PFSK-1 (cell line): ENCODE measurements at regions not wholly inside any gene's neighbourhood (a gene's known extent, or its start where the extent isn't known, plus 50 kb on each side); places are given as distances from the start of the nearest gene placed in this dataset.

Experiments
- FOXP2 ChIP-seq: optimal IDR thresholded peaks from 2 replicates; pipeline ENCODE3; 2011; ENCODE audit warnings: borderline replicate concordance, control low read depth, inconsistent platforms; ENCODE audit not compliant: insufficient read depth; ENCODE audit errors: extremely low read length, extremely low read depth
- POLR2AphosphoS5 ChIP-seq: IDR thresholded peaks from 2 replicates; pipeline ENCODE4 v1.6.1; 2012; ENCODE audit warnings: low read depth, mild to moderate bottlenecking, control low read depth, low read length, moderate library complexity
- REST ChIP-seq, 2 experiments: IDR thresholded peaks; 2 replicates each; pipeline versions ENCODE4 v1.6.1 to v1.8.0; 2011 to 2012; ENCODE audit warnings: low read depth in 2 of 2, low read length in 2 of 2, control low read depth in 1 of 2, inconsistent platforms in 1 of 2, mild to moderate bottlenecking in 1 of 2, moderate library complexity in 1 of 2; ENCODE audit not compliant: insufficient read depth in 1 of 2
- SIN3A ChIP-seq: IDR thresholded peaks from 2 replicates; pipeline ENCODE4 v1.6.1; 2012; ENCODE audit warnings: mild to moderate bottlenecking, low read length, moderate library complexity, borderline replicate concordance; ENCODE audit not compliant: insufficient read depth
- TAF1 ChIP-seq: IDR thresholded peaks from 2 replicates; pipeline ENCODE4 v1.6.1; 2012; ENCODE audit warnings: low read length, control low read depth, borderline replicate concordance; ENCODE audit not compliant: insufficient read depth

- no peak for TF ChIP-seq SIN3A
- TF ChIP-seq TAF1 = no peak
- TF ChIP-seq POLR2AphosphoS5 = no peak
- no peak for TF ChIP-seq REST (IDR thresholded peaks at IDR 0.05; ENCODE audit: insufficient read depth in 1 of 2, low read depth in 2 of 2, low read length in 2 of 2)
Observed at GRCh38 chr2:82508702-82509101, 1950.4 kb downstream of the SUCLG1 start.

GRCh38 chr2:82507657-82508056 is 1951.4 kb downstream of the SUCLG1 start:
- no peak for TF ChIP-seq TAF1
- no peak for TF ChIP-seq REST (IDR thresholded peaks at IDR 0.05; ENCODE audit: insufficient read depth in 1 of 2, low read depth in 2 of 2, low read length in 2 of 2)

GRCh38 chr2:82501217-82501616 is 1957.9 kb downstream of the SUCLG1 start:
- TF ChIP-seq FOXP2 = no peak
- TF ChIP-seq SIN3A = no peak
- no peak for TF ChIP-seq REST (IDR thresholded peaks at IDR 0.05; ENCODE audit: insufficient read depth in 1 of 2, low read depth in 2 of 2, low read length in 2 of 2)
- no peak for TF ChIP-seq TAF1
- TF ChIP-seq POLR2AphosphoS5 = no peak

- no peak for TF ChIP-seq FOXP2
- TF ChIP-seq SIN3A = no peak
Observed at GRCh38 chr2:82498777-82499443, 1960.2 kb downstream of the SUCLG1 start.

- TF ChIP-seq SIN3A (no peak), TAF1 (no peak), REST (IDR thresholded peaks at IDR 0.05; ENCODE audit: insufficient read depth in 1 of 2, low read depth in 2 of 2, low read length in 2 of 2) (no peak), FOXP2 (no peak), POLR2AphosphoS5 (no peak)
Observed at GRCh38 chr2:82494739-82495138, 1964.3 kb downstream of the SUCLG1 start.
